ENCODE measurements at regions not wholly inside any gene's neighbourhood (a gene's known extent, or its start where the extent isn't known, plus 50 kb on each side); places are given as distances from the start of the nearest gene placed in this dataset.

DNA sequence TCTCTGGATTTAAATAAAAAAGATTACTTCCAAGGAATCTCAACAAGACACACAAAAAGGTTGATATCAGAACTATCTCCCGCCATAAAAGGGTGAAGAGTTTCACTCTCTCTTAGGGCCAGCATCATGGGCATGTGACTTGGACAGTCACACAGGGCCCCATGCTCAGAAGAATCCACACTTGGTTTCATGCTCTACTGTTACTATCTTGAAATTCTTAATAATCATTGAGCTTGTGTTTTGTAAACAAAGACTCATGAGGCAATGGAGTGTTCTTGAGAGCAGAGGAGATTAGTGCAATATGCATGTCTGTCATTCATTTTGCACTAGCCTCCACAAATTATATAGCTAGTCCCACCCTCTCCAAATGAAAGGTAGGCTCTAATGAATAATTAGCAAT, 58.4 kb downstream of the HMHB1 start:
- no peak overlapping the region for H3K4me3 ChIP-seq (ENCODE audit: low read depth, low read length)
- DNase-seq (ENCODE audit: low read depth) = no peak
- TF ChIP-seq, protein P1, sequence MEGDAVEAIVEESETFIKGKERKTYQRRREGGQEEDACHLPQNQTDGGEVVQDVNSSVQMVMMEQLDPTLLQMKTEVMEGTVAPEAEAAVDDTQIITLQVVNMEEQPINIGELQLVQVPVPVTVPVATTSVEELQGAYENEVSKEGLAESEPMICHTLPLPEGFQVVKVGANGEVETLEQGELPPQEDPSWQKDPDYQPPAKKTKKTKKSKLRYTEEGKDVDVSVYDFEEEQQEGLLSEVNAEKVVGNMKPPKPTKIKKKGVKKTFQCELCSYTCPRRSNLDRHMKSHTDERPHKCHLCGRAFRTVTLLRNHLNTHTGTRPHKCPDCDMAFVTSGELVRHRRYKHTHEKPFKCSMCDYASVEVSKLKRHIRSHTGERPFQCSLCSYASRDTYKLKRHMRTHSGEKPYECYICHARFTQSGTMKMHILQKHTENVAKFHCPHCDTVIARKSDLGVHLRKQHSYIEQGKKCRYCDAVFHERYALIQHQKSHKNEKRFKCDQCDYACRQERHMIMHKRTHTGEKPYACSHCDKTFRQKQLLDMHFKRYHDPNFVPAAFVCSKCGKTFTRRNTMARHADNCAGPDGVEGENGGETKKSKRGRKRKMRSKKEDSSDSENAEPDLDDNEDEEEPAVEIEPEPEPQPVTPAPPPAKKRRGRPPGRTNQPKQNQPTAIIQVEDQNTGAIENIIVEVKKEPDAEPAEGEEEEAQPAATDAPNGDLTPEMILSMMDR (IDR thresholded peaks at IDR 0.05; ENCODE audit: low read depth, low read length, missing control alignments) = no peak

DNA sequence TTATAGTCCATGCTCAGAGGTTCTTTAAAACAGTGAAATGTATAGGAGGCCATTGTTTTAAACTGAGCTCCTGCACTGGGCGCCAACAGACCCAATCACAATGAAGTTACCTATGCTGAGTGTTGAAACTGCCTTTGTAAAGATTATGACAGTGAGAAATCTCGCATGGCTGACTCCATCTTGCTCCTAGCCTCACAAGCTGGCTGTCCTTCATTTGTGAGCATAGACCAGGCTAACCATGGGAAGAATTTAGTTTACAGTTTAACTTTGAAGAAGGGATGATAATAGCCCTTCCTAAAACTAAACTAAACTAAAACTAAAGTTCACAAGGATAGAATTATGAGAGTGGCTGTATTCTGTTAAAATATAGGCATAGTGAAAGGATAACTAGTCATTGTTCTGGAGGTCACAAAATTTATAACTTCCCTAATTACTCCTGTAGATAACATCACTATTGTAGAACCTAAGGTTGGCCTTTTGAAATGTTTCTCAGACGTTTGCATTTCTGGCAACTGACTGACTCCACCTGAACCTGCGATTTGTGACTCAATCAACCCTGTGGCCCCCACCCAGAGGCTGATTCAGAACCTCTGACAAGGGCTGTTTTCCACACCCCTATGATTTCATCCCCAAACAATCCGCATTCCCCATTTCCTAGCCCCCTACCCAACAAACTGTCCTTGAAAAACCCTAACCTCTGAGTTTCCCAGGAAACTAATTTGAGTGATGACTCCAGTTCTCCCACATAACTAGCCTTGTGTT, 59.1 kb downstream of the HMHB1 start:
- H3K4me3 ChIP-seq (ENCODE audit: low read depth, low read length) = no peak overlapping the region
- no peak for DNase-seq (ENCODE audit: low read depth)
- TF ChIP-seq, protein P1 (IDR thresholded peaks at IDR 0.05; ENCODE audit: low read depth, low read length, missing control alignments) = no peak

DNA sequence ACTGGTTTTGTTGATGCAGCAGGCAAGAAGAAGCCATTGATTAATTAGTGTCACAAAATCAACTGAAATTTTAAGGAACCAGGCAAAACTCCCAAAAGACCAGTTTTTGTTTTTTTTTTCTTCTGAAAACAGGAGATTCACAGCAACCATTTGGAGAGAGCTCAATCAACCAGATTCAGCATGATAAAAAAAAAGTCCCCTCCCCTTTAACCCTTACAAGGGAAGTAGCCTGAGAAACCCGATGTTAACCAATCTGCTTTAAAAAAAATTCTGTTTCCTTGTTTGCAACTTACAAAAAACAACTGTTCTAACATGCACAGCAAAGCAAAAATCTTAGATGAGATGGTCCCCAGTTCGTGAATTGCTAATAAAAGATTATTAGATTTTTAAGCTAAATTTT, 59.7 kb downstream of the HMHB1 start:
- DNase-seq (ENCODE audit: low read depth) = no peak
- TF ChIP-seq, protein P1 (IDR thresholded peaks at IDR 0.05; ENCODE audit: low read depth, low read length, missing control alignments) = no peak
- H3K4me3 ChIP-seq (ENCODE audit: low read depth, low read length) = no peak overlapping the region

DNA sequence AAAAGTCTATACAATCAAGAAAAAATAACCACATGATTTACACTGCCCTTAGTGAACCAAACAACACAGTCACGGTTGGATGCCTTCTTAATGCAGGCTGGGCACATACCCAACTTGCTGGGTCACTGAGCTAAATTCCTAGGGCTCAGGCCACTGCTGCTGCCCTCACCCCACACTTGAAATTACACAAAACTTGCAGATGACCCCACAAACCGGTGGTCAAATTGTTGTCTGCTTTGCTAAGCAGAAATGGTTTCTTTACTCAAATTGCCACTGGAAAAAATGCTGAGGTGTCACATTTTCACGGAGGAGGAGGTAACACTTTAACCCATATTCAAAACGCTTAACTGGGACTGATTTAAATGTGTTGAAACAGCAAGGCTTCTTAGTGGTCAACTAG, 62.4 kb downstream of the HMHB1 start:
- no peak for DNase-seq (ENCODE audit: low read depth)
- TF ChIP-seq, protein P1 (IDR thresholded peaks at IDR 0.05; ENCODE audit: low read depth, low read length, missing control alignments) = no peak

DNA sequence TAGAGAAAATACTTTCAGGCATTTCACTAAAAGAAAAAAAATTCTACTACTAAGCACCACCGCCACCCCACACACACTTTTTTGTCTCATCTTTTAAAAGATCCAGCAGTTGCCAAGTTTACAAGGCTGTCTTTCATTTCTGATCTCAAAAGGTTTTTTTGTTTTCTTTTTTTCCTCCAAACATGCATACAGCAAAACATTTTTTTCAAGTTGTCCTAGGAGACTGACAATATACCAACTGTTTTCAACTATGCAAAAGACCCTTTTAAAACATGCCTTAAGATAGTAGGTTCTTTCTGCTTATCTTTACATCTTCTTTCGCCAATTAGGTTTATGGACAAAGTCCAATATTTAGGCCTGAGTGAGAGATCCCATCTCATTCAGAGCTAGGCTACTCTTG, 65.2 kb downstream of the HMHB1 start:
- H3K4me3 ChIP-seq (ENCODE audit: low read depth, low read length) = no peak overlapping the region
- DNase-seq (ENCODE audit: low read depth) = no peak
- TF ChIP-seq, protein P1 (IDR thresholded peaks at IDR 0.05; ENCODE audit: low read depth, low read length, missing control alignments) = no peak

More for the DNA sequence above, 62.4 kb downstream of the HMHB1 start:
- H3K4me3 ChIP-seq (ENCODE audit: low read depth, low read length) = no peak overlapping the region

DNA sequence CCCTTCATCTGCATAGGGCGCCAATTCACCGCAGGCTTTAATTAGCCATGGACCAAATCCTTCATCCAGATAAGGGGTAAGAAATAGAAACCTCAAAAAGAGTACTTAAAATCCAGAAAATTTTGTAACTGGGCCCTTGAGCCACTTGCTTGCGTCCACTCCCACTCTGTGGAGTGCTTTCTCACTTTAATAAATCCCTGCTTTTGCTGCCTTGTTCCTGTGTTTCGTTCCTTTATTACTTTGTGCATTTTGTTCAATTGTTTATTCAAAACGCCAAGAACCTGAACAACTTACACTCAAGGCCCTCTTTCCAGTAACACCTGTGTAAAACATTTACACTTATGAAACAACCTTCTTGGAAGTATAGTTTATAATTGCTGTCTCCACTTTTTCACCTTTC, 66.5 kb downstream of the HMHB1 start:
- DNase-seq (ENCODE audit: low read depth) = no peak
- TF ChIP-seq, protein P1 (IDR thresholded peaks at IDR 0.05; ENCODE audit: low read depth, low read length, missing control alignments) = no peak
- H3K4me3 ChIP-seq (ENCODE audit: low read depth, low read length) = no peak overlapping the region

DNA sequence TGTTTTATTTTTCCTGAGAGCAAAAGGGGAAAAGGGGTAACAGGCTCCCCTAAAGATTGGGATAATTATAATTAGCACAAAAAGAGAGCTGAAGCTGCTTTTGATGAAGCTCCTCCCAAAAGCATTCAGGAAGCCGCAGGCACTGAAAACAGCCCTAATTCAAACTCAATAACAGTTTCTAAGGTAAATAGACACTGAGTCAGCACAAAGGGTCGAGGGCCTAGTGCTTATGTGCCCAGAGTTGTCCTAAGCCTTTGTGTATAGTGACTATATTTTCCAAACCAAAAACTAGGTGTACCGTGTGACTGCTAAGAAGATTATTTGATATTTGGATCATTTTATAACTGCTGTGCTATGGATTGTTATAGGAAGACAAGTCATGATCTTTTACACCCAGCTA, 67.7 kb downstream of the HMHB1 start:
- TF ChIP-seq, protein P1 (IDR thresholded peaks at IDR 0.05; ENCODE audit: low read depth, low read length, missing control alignments) = no peak
- no peak for DNase-seq (ENCODE audit: low read depth)

More for the DNA sequence above, 67.7 kb downstream of the HMHB1 start:
- no peak overlapping the region for H3K4me3 ChIP-seq (ENCODE audit: low read depth, low read length)
